Left lung (tissue), 4 donors: ENCODE measurements at regions not wholly inside any gene's neighbourhood (a gene's known extent, or its start where the extent isn't known, plus 50 kb on each side); places are given as distances from the start of the nearest gene placed in this dataset.

Experiments used
- ATAC-seq: fragments of 200-7000 bp; cut with Tn5 transposase; one replicate; pipeline ENCODE4 v1.9.1; 2020; ENCODE audit warnings: moderate library complexity
- DNase-seq, 4 donors: peaks; one replicate each; pipeline ENCODE4 v3.0.0-alpha.2; 2013 to 2020
- H3K27ac ChIP-seq, 2 donors: fragments of 200-600 bp; sonication (generic) in 1 of 2; one replicate each; pipeline versions ENCODE4 v1.5.0 to v1.8.0; 2020 to 2021
- H3K27me3 ChIP-seq, 2 donors: fragments of 200-600 bp; sonication (generic) in 1 of 2; one replicate each; pipeline versions ENCODE4 v1.5.0 to v1.8.0; 2020 to 2021
- H3K36me3 ChIP-seq, 2 donors: fragments of 200-600 bp; sonication (generic) in 1 of 2; one replicate each; pipeline versions ENCODE4 v1.5.0 to v1.8.0; 2020 to 2021
- H3K4me1 ChIP-seq, 2 donors: fragments of 200-600 bp; one replicate each; pipeline ENCODE4 v1.8.0; 2021
- H3K4me3 ChIP-seq, 2 donors: fragments of 200-600 bp; sonication (generic) in 1 of 2; one replicate each; pipeline versions ENCODE4 v1.5.0 to v1.8.0; 2020 to 2021; ENCODE audit warnings: mild to moderate bottlenecking in 1 of 2
- H3K9me3 ChIP-seq, 2 donors: fragments of 200-600 bp; sonication (generic) in 1 of 2; one replicate each; pipeline versions ENCODE4 v1.5.0 to v1.8.0; 2020 to 2021
- intact Hi-C, 2 donors: fragments of 100-400 bp; cut with DNase I; formaldehyde crosslinking; loops; one replicate each; pipeline versions ENCODE4 v1.11.2 to v1.14.2; 2022
- TF ChIP-seq, protein P1 (sequence below), 2 donors: fragments of 200-600 bp; sonication (generic) in 1 of 2; IDR thresholded peaks; one replicate each; pipeline versions ENCODE4 v1.5.0 to v1.8.0; 2021; ENCODE audit warnings: antibody characterized with exemption in 2 of 2
- donor health status: DM: no; HTN: yes; CAD: no.
- donor health status: DM: no; HTN: no; CAD: no.

DNA sequence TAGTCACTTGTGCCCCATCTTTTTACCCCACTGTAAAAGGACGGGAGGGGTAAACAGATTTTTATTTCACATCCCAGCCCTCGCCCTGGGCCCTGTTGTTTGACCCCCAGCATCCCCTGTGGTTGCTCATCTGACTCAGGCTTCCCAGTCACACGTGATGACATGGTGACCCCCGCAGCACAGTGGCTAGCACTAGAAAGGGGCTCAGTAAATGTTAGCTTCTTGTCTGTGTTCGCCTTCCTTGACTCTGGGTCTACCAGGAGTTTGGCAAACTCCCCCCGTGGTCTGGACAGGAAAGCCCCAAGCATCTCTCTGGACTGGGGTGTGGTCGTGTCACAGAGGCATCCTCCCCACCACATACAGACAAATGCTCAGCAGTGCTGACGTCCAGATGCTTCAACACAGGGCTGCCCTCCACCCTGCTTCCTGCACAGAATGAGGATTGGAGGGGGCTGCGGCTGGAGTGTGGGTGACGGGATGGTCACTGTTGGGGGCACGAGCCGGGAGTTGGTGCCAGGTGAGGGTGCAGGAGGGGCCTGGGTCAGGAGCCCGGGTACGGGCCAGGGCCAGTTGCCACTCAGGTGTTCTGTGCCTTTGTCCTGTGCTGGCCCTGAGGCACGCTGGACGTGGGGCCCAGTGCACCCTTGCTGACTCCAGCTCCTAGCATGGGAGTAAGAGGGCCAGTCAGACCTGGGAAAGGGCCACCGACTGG is 69.1 kb downstream of the METRNL start:
- TF ChIP-seq, protein P1, sequence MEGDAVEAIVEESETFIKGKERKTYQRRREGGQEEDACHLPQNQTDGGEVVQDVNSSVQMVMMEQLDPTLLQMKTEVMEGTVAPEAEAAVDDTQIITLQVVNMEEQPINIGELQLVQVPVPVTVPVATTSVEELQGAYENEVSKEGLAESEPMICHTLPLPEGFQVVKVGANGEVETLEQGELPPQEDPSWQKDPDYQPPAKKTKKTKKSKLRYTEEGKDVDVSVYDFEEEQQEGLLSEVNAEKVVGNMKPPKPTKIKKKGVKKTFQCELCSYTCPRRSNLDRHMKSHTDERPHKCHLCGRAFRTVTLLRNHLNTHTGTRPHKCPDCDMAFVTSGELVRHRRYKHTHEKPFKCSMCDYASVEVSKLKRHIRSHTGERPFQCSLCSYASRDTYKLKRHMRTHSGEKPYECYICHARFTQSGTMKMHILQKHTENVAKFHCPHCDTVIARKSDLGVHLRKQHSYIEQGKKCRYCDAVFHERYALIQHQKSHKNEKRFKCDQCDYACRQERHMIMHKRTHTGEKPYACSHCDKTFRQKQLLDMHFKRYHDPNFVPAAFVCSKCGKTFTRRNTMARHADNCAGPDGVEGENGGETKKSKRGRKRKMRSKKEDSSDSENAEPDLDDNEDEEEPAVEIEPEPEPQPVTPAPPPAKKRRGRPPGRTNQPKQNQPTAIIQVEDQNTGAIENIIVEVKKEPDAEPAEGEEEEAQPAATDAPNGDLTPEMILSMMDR (IDR thresholded peaks at IDR 0.05), result no peak

GRCh38 chr17:83149029-83149725 is 69.8 kb downstream of the METRNL start:
- intact Hi-C loops, result no loop called here
- Histone ChIP-seq H3K36me3 (no peaks in the 10 kb centered on the region), H3K4me1 (peaks cover 8 to 16% of the 10 kb centered on the region in 2 donors), H3K27ac (no peak overlapping the region), H3K4me3 (no peak overlapping the region), H3K27me3 (peaks cover 0 to 14% of the 10 kb centered on the region in 2 donors), H3K9me3 (no peaks in the 10 kb centered on the region)
- TF ChIP-seq, protein P1 (IDR thresholded peaks at IDR 0.05), result no peak
- ATAC-seq, result no peak
- DNase-seq, result peak in 1 of 4 donors; percentile 23

More for the DNA sequence above, 69.1 kb downstream of the METRNL start:
- intact Hi-C loops, result no loop called here
- Histone ChIP-seq H3K9me3 (no peaks in the 10 kb centered on the region), H3K27me3 (peaks cover 0 to 8% of the 10 kb centered on the region in 2 donors), H3K4me1 (peaks cover 5 to 9% of the 10 kb centered on the region in 2 donors), H3K4me3 (no peak overlapping the region), H3K36me3 (no peaks in the 10 kb centered on the region), H3K27ac (no peak overlapping the region)
- ATAC-seq (no peak), DNase-seq (peak in 1 of 4 donors; percentile 62)

DNA sequence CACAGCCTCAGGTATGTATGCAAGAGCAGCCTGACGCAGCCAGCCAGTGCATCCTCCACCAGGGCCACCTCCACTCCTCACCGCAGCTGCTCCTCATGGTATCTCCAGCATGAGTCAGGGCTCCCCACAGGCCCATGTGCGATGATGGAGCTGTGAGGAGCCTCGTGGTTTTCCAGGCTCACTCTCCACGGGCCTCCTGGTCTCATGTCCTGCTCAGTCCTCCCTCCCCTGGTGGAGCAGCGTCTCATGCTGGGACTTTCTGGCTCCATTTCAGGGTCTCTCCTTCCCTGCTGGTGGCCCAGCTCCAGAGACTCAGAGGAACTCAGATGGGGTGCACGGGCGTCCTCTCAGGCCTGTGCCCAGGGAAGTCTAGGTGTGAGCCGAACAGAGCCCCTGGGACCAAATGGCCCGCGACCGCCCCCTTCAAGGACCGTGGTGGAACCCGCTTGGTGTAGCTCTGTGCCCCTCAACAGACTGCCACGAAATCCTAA is 70.4 kb downstream of the METRNL start:
- Histone ChIP-seq H3K36me3 (no peaks in the 10 kb centered on the region), H3K4me3 (no peak overlapping the region), H3K27me3 (peaks cover 0 to 14% of the 10 kb centered on the region in 2 donors), H3K9me3 (no peaks in the 10 kb centered on the region), H3K27ac (no peak overlapping the region), H3K4me1 (peaks cover 3 to 19% of the 10 kb centered on the region in 2 donors)
- peak in 1 of 4 donors; percentile 60 for DNase-seq
- TF ChIP-seq, protein P1 (IDR thresholded peaks at IDR 0.05), result no peak
- intact Hi-C loops, result no loop called here
- ATAC-seq, result no peak

DNA sequence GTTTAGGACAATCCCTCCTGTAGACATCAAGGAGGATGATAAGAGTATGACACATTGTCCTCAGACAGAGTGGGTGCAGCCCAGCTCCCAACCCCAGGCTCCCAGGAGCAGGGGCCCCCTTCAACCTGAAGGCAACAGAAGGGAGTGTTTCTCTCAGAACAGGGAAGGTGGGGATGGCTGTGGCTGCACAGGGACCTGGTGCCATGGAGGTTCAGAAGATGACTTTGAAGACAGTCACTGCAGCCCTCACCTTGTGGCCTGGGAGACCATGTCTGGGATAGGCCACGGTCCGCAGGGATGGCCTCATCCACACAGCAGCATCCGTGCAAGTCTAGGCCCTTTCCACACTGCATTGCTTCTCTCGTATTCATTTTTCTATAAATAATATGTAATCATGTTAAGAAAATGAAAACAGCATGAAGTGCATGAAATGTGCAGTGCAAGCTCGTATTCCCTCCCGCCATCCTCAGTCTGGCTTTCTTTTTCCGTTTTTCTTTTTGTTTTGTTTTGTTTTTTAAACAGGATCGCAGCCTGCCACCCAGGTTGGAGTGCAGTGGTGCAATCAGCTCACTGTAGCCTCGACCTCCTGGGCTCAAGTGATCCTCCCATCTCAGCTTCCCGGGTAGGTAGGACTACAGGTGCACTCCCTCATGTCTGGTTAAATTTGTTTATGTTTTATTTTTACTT is 71.1 kb downstream of the METRNL start:
- H3K4me1 ChIP-seq, result peaks cover 3 to 23% of the 10 kb centered on the region in 2 donors
- ATAC-seq (no peak), DNase-seq (peak in 1 of 4 donors; percentile 37)
- no peaks in the 10 kb centered on the region for H3K36me3 ChIP-seq
- peaks cover 0 to 14% of the 10 kb centered on the region in 2 donors for H3K27me3 ChIP-seq
- no peak overlapping the region for H3K4me3 ChIP-seq
- intact Hi-C loops, result no loop called here
- TF ChIP-seq, protein P1 (IDR thresholded peaks at IDR 0.05), result no peak
- H3K27ac ChIP-seq, result no peak overlapping the region
- no peaks in the 10 kb centered on the region for H3K9me3 ChIP-seq

DNA sequence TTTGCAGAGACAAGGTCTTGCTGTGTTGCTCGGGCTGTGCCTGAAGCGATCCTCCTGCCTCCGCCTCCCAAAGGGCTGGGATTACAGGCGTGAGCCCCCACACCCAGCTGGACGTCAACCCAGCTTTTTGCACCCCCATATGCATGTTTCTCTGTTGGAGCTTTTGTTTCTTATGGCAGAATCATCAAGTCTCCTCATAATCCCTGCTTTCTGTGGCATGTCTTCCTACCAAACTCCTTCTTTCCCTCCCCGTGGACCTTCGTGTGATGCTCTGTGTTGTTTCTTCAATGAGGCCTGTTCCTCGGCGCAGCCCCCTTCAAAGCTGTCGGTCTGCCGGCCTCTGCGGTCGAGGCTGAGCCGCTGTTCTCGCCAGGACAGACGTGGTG is 71.6 kb downstream of the METRNL start:
- Histone ChIP-seq H3K9me3 (no peaks in the 10 kb centered on the region), H3K27ac (no peak overlapping the region), H3K27me3 (peaks cover 0 to 14% of the 10 kb centered on the region in 2 donors), H3K4me3 (no peak overlapping the region), H3K4me1 (peaks cover 3 to 23% of the 10 kb centered on the region in 2 donors), H3K36me3 (no peaks in the 10 kb centered on the region)
- DNase-seq, result peak in 1 of 4 donors; percentile 19
- ATAC-seq, result no peak
- intact Hi-C loops, result no loop called here
- TF ChIP-seq, protein P1 (IDR thresholded peaks at IDR 0.05), result no peak
